Muscle of arm (tissue), 1 donor: ENCODE measurements at regions not wholly inside any gene's neighbourhood (a gene's known extent, or its start where the extent isn't known, plus 50 kb on each side); places are given as distances from the start of the nearest gene placed in this dataset.
"Not testable (repeated sequence)": the region's sequence is repeated elsewhere in the genome, so short reads cannot be mapped to it uniquely, and the experiment has no call there.

Experiments
- DNase-seq: peaks from one replicate; pipeline ENCODE4 v3.0.0-alpha.2; 2013

DNA sequence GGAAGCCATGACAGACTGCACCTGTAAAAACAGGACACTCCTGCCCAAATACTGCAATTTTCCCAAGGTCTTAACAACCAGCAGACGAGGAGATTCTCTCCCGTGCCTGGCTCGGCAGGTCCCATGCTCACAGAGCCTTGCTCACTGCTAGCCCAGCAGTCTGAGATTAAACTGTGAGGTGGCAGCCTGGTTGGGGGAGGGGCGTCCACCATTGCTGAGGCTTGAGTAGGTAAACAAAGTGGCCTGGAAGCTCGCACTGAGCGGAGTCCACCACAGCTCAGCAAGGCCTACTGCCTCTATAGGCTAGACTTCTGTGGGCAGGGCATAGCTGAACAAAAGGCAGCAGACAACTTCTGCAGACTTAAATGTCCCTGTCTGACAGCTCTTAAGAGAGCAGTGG is 80.3 kb downstream of the ANXA5 start:
- not testable (repeated sequence) for DNase-seq

DNA sequence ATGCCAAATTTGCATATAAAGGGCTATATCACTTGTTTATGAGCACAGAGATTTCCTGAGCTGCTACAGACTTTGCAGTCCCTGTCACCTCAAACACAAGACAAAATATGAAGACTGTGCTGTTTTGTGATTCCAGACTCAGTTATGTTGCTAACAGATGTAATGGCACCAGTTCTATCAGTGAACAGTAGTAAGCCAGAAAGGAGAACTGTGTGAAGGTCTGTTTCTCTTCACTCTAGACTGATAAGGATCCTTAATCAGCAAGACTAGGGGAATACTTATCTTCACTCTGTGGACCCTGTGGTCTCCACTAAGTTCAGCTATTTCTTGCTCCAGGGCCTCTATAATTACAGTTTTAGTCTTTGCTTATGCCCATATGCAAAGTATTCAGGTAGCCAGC is 82.7 kb downstream of the ANXA5 start:
- DNase-seq, result no peak

DNA sequence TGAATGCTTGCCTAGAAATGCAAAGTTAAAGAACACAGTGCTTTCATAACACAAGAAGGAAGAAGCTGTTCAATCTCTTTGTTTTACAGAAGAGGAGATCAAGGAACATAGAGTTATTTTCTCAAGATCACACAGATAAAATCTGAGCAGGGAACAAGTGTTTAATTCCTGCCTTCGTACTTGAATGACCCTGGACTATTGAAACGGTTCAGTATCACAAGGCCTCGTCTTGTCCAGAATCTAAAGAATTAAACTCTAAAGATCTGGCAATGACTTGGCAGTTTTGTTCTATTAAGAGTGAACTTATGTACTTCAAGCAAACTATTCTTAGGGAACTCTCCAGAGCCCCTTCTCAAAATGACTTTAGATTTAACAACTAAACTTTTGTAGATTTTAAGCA is 97.7 kb downstream of the ANXA5 start:
- DNase-seq, result no peak

DNA sequence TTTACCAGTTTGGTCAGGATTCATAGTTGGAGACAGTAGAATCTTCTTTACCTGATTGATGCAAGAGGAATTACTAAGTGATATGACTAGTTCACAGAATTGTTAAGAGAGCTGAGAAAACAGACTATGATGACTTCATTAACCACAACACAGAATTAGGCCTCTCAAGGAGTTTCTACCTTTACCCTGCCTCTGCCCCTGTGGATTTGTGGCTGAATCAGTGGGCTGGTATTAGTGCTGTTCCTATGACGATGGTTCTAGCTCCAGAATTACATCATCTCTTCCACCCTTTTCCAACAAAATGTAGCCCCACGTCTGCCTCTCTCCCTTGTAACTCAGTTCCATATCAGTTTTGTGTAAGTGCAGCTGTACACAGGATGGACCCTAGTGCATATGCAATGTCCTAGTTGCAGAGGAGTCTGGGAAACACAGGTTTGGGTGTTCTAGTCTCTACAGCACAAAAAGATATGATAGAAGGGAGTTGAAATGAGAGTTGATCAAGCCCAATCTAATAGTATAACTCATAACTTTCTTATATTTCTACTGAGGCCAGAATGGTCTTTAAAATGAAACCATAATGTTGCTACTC is 99.3 kb downstream of the ANXA5 start:
- no peak for DNase-seq

- DNase-seq, result peak; percentile 6
These were observed 101.8 kb downstream of the ANXA5 start for GRCh38 chr4:121594796-121595526.

GRCh38 chr4:121593760-121594159 is 103.0 kb downstream of the ANXA5 start:
- no peak for DNase-seq

GRCh38 chr4:121592257-121592656 is 104.5 kb downstream of the ANXA5 start:
- DNase-seq, result not testable (repeated sequence)

- DNase-seq, result no peak
These were observed 111.9 kb downstream of the ANXA5 start for GRCh38 chr4:121584836-121585235.

- DNase-seq, result no peak
These were observed 113.4 kb downstream of the ANXA5 start for GRCh38 chr4:121583396-121583795.

GRCh38 chr4:121582296-121582695 is 114.5 kb downstream of the ANXA5 start:
- no peak for DNase-seq

GRCh38 chr4:121575392-121575791 is 121.4 kb downstream of the ANXA5 start:
- not testable (repeated sequence) for DNase-seq

- DNase-seq, result no peak
These were observed 122.2 kb downstream of the ANXA5 start for GRCh38 chr4:121574618-121575017.

DNA sequence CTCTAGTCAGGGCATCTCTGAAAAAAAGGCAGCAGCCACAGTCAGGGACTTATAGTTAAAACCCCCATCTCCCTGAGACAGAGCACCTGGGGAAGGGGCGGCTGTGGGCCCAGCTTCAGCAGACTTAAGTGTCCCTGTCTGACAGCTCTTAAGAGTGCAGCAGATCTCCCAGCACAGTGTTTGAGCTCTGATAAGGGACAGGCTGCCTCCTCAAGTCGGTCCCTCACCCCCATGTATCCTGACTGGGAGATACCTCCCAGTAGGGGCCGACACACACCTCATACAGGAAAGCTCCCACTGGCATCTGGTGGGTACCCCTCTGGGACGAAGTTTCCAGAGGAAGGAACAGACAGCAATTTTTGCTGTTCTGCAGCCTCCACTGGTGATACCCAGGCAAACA is 129.0 kb downstream of the ANXA5 start:
- no peak for DNase-seq

DNA sequence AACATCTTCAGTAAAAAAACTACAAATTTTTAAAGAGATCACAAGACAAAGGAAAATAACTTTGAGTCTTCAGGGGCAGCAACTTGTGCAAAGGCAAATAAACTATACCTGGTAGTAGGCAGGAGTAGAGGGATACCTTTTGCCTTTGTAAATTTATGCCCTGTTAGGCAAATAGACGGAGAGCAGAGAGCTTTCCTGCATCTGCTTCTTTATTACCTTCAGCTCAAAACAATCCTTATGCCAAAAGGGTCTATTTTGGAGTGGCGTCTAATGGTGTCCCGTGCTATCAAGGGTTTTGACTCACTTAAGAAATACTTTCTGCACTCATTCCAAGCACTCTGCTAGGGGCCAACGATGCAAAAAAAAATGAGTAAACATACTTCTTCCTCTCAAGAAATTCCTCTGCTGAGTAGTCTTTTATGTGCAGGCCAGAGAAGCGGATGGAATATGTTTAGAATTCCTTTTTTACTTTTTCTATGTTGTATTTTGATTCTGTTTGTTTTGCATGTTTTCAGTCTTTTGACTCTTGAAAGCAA is 131.9 kb downstream of the ANXA5 start:
- peak; percentile 9 for DNase-seq

GRCh38 chr4:121562811-121563210 is 134.0 kb downstream of the ANXA5 start:
- no peak for DNase-seq

GRCh38 chr4:121555315-121556107 is 141.3 kb downstream of the ANXA5 start:
- peak; percentile 73 for DNase-seq

GRCh38 chr4:121554382-121554781 is 142.4 kb downstream of the ANXA5 start:
- DNase-seq, result peak; percentile 91

DNA sequence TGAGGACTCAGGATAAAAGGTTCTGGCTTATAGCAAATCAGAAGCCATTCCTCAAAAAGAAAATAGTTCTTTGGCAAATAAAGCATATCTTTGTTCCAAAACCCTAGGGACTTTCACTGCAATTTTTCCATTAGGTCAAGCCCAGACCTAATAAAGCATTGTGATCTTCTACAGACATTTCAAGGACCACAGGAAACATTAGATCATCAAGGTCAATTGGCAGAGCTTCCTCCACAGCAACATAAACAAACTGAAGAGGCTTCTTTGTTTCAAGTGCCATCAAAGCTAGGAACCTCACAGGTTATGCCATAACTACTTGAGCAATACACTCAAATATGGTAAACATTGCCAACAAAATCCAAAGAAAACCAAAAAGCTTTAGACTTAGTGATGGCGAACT is 144.9 kb downstream of the ANXA5 start:
- DNase-seq, result no peak

DNA sequence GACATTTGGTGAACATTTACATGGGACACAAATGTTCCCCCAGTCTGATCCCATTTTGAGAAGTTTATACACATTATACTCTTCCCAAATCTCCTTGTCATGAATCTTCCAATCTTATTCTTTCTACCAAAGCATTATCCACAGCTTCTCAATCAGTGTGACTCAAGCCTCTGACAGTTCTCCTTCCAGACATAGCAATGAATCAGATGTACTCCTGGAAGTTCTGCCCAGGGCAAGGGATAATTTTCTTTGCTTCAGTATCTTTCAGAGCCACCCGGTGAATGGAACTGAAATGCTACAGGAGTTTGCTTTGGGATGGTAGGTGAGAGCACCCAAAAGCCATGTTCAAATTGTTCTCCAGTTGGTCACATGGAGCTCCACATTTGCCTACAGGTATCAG is 145.5 kb downstream of the ANXA5 start:
- no peak for DNase-seq

DNA sequence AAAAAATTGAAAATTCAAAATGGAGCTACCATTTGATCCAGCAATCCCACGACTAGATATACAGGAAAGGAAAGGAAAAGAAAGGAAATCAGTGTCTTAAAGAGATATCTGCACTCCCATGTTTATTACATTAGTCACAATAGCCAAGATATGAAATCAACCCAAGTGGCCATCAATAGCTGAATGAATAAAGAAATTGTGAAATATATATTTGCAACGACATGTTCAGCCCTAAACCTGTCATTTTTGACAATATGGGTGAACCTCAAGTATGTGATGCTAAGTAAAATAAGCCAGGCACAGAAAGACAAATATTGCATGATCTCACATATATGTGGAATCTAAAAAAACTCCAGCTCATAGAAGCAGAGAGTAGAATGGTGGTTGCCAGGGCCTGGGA is 155.1 kb downstream of the ANXA5 start:
- DNase-seq, result no peak

- no peak for DNase-seq
These were observed 154.5 kb upstream of the QRFPR start for GRCh38 chr4:121535351-121535750.

DNA sequence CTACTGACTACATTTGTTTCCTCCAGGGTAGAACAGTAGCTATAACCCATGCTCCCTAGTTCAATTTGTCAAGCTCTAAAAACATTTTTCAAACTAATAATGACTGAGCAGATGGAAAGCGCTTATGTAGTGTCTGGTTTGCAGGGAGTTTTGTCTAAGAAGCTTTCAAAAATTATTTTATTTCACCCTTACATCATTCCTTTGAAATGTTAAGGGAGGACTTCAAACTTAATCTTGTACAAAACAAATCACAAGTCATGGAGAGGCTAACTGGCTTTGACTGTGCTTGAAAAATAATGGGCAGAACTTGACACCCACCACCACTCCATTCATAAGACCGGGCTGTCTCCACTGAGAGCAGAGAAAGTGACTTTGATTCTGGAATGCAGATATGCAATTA is 153.4 kb upstream of the QRFPR start:
- DNase-seq, result no peak

DNA sequence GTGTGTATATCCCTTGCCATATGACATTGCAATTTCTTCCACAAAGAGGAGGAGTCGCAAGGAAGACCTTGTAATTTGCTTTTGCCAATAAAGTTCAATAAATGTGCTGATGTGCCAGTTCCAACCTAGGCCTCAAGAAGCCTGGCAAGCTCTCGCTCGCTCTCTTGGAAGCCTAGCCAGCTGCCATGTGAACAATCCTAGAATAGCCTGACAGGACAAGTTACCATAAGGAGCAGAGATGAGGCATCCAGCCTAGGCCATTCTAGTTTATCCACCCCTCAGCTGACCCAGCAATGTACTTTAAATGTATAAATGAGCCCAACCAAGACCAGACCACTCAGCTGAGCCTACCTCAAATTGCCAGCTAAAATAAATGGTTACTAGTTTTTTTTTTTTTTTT is 145.7 kb upstream of the QRFPR start:
- no peak for DNase-seq
